Transverse colon (tissue), 4 donors: ENCODE measurements at regions not wholly inside any gene's neighbourhood (a gene's known extent, or its start where the extent isn't known, plus 50 kb on each side); places are given as distances from the start of the nearest gene placed in this dataset.

Experiments
- POLR2A ChIP-seq: fragments of 450-650 bp; IDR thresholded peaks from one replicate; pipeline ENCODE4 v1.6.1; 2016; ENCODE audit warnings: antibody characterized with exemption, mild to moderate bottlenecking, moderate library complexity
- POLR2AphosphoS5 ChIP-seq, 3 donors: sonication (generic); formaldehyde crosslinking; IDR thresholded peaks; one replicate each; pipeline ENCODE4 v1.6.1; 2016; ENCODE audit warnings: antibody characterized with exemption in 3 of 3
- TF ChIP-seq, protein P1 (sequence below), 5 experiments: fragments of 200-600 bp in 3 of 5; fragments of 450-650 bp in 2 of 5; sonication (generic) in 3 of 5; IDR thresholded peaks; 1 replicate in 2 of 5; 2 replicates in 3 of 5; pipeline ENCODE4 v1.5.1; 2016 to 2017; ENCODE audit warnings: antibody characterized with exemption in 5 of 5, inconsistent platforms in 3 of 5, mild to moderate bottlenecking in 2 of 5, moderate library complexity in 1 of 5

DNA sequence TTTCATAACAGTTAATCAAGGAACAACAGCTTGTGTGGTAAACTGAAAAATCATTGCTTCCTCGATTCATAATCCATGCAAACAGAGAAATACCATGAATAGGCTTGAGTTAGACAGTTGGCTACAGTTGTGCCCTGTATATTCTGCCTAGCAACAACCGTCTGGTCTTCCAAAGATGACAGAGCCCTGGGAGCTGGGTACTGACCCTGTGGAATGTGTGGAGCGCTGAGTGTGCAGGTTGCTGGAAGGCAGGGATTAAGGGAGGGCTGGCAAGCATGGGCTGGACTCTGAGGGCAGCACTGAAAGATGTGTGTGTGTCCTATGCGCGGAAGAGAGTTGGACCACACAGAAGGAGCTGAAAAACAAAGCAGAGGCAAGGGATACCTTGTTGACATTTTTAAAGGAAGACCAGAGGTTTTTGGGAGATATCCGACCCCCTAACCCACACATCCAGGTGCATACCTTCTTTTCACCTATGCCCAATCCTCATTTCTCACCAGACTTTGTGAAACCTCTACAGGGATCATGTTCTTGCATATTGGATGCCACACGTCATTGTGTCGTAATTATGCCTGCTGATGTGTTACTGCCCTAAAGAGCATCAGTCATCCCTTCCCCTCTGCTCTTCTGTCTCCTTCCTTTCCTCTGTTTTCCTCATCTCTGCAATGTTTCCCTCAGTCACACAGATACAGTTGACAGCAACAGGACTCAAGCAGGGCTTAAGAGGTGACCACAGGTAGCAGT, 58.2 kb upstream of the VGLL2 start:
- TF ChIP-seq POLR2AphosphoS5 (IDR thresholded peaks at IDR 0.05), result no peak
- no peak for TF ChIP-seq POLR2A
- TF ChIP-seq, protein P1, sequence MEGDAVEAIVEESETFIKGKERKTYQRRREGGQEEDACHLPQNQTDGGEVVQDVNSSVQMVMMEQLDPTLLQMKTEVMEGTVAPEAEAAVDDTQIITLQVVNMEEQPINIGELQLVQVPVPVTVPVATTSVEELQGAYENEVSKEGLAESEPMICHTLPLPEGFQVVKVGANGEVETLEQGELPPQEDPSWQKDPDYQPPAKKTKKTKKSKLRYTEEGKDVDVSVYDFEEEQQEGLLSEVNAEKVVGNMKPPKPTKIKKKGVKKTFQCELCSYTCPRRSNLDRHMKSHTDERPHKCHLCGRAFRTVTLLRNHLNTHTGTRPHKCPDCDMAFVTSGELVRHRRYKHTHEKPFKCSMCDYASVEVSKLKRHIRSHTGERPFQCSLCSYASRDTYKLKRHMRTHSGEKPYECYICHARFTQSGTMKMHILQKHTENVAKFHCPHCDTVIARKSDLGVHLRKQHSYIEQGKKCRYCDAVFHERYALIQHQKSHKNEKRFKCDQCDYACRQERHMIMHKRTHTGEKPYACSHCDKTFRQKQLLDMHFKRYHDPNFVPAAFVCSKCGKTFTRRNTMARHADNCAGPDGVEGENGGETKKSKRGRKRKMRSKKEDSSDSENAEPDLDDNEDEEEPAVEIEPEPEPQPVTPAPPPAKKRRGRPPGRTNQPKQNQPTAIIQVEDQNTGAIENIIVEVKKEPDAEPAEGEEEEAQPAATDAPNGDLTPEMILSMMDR (IDR thresholded peaks at IDR 0.05), result no peak
